ENCODE measurements at regions not wholly inside any gene's neighbourhood (a gene's known extent, or its start where the extent isn't known, plus 50 kb on each side); places are given as distances from the start of the nearest gene placed in this dataset.

DNA sequence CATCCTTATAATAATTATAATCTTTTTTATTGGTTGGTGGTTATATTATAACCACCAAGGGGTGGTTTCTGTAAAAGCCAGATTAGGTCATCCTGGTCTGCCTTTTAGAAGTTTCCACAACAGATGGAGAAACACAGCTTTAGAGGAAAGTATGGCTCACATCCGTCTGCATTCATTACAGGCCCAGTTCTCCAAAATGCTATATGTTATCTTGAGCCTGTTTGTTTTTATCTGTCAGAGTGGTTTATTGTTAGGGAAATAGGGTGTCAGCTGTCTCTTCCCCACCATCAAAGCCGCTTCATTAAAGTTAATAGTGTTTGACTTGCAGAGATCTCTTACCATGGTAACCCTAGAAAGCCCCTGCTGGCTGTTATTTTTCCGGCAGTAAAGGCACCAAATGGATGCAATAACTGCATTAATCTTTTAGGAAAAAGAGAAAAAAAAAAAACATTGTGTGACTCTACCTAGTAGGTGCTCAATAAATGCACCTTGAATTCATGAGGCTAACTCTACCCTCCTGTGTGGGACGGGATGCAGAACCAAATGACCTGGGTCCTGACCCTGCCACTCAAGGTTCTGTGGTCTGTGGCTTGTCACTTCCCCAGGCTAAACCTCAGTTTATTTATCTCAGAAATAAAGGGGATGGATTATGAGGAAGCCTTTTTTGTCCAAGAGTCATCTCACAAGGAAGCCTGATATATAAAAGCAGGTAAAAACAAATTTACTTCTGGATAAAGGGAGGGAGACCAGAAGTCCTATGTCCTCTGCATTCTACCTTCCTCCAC is 118.3 kb downstream of the WT1 start:
- no peak for DNase-seq (ENCODE audit: low read depth in 1 of 2, low spot score in 1 of 2)
- in situ Hi-C loops (cut with HindIII; ENCODE audit: low pct_unique_long_range_greater_than_20kb, low sequenced_read_pairs): no loop called here
- TF ChIP-seq JUND (IDR thresholded peaks at IDR 0.05; ENCODE audit: low read depth): no peak

DNA sequence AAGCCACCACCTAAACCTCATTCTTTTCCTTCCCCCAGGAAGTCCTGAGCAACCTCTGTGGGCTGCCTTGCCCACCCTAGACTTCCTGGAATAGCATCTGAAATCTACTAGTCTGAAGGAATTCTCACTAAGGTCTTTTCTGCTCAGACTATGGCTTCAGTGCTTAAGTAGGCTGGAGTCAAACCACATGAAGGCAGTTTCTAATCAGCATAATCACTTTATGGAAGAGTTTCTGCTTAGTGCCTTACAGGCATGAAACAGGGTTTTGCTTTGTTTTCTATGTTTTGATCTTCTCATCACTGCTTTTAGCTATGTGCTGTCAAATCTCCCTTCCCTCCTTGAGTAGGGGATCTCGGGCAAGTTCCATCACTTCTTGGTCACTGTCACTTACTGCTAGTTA is 117.7 kb downstream of the WT1 start:
- in situ Hi-C loops (cut with HindIII; ENCODE audit: low pct_unique_long_range_greater_than_20kb, low sequenced_read_pairs): no loop called here
- TF ChIP-seq JUND (IDR thresholded peaks at IDR 0.05; ENCODE audit: low read depth): no peak
- no peak for DNase-seq (ENCODE audit: low read depth in 1 of 2, low spot score in 1 of 2)

DNA sequence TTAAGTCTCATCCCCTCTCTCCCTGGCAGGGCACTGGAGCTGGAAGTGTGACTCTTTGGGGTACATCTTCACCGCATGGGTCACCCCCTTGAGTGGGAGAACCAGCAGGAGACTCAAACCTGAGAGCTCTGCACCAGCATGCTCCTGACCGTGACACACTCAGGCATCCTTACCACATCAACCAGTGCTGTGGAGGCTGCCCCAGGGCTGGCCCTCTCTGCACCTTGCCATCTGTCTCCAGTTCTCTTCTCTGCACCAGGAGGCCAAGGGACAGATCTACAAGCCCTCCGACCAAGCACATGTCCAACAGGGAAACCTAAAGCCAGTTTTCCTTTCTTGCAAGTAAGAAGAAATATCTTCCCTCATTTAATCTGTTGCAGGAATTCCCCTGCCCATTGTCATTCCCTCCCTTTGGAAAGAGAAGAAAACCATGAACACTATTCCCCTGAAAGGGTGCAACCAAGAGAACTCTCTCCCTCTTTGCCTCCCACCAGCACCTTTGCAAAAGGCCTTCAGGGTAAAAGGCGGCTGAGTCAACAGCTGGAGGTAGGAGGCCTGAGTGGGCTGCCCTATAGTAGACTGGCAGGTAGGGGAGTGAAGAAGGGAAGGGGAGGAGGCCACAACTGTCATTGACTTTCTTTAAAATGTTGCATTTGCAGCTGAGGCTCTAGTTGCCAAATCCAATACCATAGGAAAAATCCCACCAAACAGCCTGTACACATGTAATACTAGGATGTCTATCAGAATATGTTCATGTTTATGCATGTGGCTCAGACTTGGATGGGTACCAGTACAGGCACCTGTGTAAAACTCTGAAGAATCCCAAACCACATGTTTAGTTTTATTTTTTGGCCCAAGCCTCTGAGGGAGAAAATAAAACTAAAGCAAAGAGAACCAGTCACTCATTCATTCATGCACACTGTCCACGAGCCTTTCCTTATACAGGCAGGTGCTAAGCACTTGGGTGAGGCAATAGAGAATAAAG is 117.0 kb downstream of the WT1 start:
- no peak for DNase-seq (ENCODE audit: low read depth in 1 of 2, low spot score in 1 of 2)
- in situ Hi-C loops (cut with HindIII; ENCODE audit: low pct_unique_long_range_greater_than_20kb, low sequenced_read_pairs): no loop called here
- TF ChIP-seq JUND (IDR thresholded peaks at IDR 0.05; ENCODE audit: low read depth): no peak

DNA sequence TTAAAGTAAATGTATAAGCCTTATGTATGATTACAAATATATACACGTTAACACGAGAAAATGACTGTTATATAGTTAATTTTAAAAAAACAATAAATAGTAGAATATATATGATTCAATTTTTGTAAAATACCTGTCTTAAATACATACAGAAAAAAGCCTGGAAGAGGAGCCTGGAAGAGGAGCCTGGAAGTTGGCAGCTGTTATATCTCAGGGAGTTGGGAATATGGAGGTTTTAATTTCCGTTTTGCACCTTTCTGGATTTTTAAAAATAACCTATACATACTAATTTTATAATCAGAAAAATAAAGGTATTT is 111.6 kb downstream of the WT1 start:
- in situ Hi-C loops (cut with HindIII; ENCODE audit: low pct_unique_long_range_greater_than_20kb, low sequenced_read_pairs): no loop called here
- DNase-seq (ENCODE audit: low read depth in 1 of 2, low spot score in 1 of 2): no peak
- TF ChIP-seq JUND (IDR thresholded peaks at IDR 0.05; ENCODE audit: low read depth): no peak

DNA sequence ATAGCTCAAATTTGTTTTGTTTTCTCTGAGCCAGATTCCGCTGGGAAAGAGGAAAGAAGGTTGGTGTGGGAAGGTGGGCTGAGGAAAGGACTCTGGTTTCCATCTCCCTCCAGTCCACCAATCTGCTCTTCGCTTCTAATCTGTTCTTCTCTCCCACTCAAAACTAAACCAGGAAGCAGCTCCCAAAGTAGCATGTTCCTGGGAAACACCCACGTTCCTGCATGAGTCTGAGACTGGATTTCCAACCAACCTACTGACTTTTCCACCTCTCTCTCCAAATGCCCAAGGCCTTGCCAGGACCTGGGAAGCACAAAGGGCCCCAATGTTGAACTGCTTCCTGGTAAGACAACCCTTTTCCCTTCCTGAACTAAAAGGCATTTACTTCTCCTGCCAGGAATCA is 110.2 kb downstream of the WT1 start:
- no peak for DNase-seq (ENCODE audit: low read depth in 1 of 2, low spot score in 1 of 2)
- TF ChIP-seq JUND (IDR thresholded peaks at IDR 0.05; ENCODE audit: low read depth): no peak
- in situ Hi-C loops (cut with HindIII; ENCODE audit: low pct_unique_long_range_greater_than_20kb, low sequenced_read_pairs): no loop called here

DNA sequence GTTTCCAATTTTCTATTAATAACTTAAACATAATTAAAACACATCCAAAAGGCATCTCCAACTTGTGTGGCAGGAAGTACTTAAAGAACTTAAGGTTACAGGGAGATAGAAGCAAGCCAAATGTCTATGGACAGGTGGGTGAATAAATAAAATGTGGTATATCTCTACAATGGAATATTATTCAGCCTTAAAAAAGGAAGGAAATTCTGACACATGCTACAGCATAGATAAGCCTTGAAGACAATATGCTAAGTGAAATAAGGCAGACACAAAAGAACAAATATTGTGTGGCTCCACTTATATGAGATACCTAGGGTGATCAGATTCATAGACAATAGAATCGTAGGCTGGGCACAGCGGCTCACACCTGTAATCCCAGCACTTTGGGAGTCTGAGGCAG is 109.6 kb downstream of the WT1 start:
- DNase-seq (ENCODE audit: low read depth in 1 of 2, low spot score in 1 of 2): no peak
- TF ChIP-seq JUND (IDR thresholded peaks at IDR 0.05; ENCODE audit: low read depth): no peak
- in situ Hi-C loops (cut with HindIII; ENCODE audit: low pct_unique_long_range_greater_than_20kb, low sequenced_read_pairs): no loop called here

DNA sequence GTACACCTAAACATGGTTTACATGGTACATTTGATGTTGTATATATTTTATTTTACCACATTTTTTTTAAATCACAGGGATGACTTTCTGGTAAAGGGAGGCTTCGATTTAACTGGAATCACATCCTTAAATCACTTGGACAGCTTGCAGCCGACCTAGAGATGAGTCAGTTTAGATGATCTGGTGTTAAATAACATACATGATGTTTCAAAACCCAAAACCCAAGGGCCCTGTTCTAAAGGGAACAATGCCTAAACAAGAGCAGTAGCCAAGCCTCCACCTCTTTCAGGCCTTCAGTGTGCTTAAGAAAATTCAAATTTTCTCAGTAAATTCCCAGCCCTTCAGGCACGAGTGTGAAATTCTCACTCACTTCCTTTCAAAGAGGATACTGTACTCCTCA is 108.8 kb downstream of the WT1 start:
- in situ Hi-C loops (cut with HindIII; ENCODE audit: low pct_unique_long_range_greater_than_20kb, low sequenced_read_pairs): no loop called here
- no peak for DNase-seq (ENCODE audit: low read depth in 1 of 2, low spot score in 1 of 2)
- TF ChIP-seq JUND (IDR thresholded peaks at IDR 0.05; ENCODE audit: low read depth): no peak

DNA sequence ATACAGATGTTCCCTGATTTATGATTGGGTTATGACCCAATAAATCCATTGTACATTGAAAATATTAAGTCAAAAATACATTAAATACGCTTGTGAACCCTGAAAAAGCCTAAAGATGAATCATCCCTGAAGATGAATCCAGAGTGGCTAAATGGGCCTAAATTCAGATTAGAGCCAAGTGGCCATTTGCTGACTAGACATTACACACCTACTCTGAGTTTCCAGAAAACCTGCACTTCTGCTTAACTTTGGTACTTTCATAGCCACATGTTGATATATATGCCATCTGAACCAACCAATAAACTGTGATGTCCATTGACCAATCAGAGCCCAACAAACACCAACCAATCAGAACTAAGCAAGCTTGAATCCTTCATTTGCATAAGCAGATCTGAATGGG is 106.9 kb downstream of the WT1 start:
- no peak for DNase-seq (ENCODE audit: low read depth in 1 of 2, low spot score in 1 of 2)
- in situ Hi-C loops (cut with HindIII; ENCODE audit: low pct_unique_long_range_greater_than_20kb, low sequenced_read_pairs): no loop called here
- TF ChIP-seq JUND (IDR thresholded peaks at IDR 0.05; ENCODE audit: low read depth): no peak

DNA sequence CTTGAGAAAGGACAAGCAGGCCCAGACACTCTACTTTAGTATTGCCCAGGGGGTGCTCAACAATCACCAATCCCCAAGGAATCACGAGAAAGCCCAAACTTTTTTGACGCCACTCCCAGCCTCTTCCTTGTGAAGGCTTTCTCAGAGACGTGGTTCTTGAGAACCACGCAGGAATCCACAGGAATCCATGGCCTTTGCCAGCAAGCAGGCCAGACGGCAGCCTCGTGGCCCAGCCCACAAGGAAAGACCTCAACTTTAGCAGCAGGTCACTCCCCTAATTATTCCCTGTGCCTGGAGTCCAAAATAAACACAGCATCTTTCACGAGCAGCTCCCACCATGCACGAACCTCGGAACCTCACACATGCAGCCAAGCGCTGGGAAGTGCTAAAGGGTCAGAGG is 104.2 kb downstream of the WT1 start:
- no peak for DNase-seq (ENCODE audit: low read depth in 1 of 2, low spot score in 1 of 2)
- no peak for TF ChIP-seq JUND (IDR thresholded peaks at IDR 0.05; ENCODE audit: low read depth)

DNA sequence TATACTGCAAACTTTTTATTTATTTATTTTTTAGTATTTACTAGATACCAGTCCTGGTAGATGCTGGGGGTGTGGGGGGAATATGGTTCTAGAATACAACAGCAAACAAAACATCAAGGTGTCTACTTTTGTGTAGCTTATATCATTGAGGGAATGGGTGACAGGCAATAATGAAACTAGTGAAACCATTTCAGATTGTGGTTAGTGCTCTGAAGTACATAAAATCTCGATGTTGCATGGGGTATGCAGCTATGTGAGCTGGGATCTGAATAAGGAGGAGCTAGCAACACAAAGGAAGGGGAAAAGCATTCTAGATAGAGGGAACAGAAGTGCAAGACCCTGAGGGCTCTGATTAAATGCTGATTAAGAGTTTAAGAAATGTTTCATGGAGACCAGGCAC is 103.5 kb downstream of the WT1 start:
- TF ChIP-seq JUND (IDR thresholded peaks at IDR 0.05; ENCODE audit: low read depth): no peak
- DNase-seq (ENCODE audit: low read depth in 1 of 2, low spot score in 1 of 2): no peak
- in situ Hi-C loops (cut with HindIII; ENCODE audit: low pct_unique_long_range_greater_than_20kb, low sequenced_read_pairs): no loop called here

More for the DNA sequence above, 104.2 kb downstream of the WT1 start:
- in situ Hi-C loops (cut with HindIII; ENCODE audit: low pct_unique_long_range_greater_than_20kb, low sequenced_read_pairs): no loop called here

DNA sequence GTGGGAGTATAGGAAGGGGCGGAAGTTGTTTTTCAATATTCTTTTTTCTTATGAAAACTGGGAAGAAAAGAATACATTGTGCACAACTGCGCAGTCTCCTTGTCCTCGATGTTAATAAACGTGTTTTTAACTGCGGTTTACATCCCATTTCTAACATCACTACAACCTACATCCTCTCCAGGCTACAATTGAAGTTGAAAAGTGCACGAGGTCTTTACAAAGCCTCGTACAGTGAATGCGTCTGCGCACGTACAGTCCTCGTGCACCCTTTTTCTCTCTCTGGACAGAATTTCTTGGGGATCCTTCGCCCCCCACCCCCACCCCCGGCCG is 102.4 kb downstream of the WT1 start:
- no peak for DNase-seq (ENCODE audit: low read depth in 1 of 2, low spot score in 1 of 2)
- in situ Hi-C loops (cut with HindIII; ENCODE audit: low pct_unique_long_range_greater_than_20kb, low sequenced_read_pairs): no loop called here
- no peak for TF ChIP-seq JUND (IDR thresholded peaks at IDR 0.05; ENCODE audit: low read depth)

DNA sequence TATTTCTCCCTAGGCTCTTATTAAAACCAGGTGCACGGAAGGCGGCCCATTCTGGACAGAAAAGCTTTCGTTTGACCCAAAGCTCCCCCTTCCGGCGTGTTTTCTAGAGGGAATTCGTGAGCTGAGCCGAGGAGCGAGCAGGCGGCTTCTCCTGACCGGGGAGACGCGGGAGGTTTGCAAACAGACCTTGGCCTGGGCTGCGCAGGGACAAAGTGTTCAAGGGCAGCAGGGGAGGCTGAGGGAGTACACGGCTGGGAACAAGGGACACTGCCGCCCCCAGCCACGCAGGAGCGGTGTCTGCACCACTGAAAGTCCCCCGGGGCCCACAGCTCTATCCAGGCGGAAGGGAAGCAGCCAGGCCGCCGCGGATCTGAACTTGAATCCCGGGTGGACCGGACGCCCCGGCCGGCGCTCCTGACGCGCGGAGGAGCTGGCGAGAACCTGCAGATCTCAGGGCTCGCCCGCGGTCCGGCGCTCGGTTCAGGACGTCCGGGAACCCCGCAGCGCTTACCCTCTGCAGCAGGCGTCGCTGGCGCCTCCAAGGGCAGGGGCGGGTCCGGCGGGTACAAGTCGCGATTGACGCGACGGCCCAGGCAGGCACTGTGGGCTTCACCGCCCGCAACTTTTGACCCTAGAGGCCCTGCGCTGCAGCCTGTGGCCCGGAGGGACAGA is 101.9 kb downstream of the WT1 start:
- DNase-seq (ENCODE audit: low read depth in 1 of 2, low spot score in 1 of 2): no peak
- in situ Hi-C loops (cut with HindIII; ENCODE audit: low pct_unique_long_range_greater_than_20kb, low sequenced_read_pairs): no loop called here
- no peak for TF ChIP-seq JUND (IDR thresholded peaks at IDR 0.05; ENCODE audit: low read depth)

DNA sequence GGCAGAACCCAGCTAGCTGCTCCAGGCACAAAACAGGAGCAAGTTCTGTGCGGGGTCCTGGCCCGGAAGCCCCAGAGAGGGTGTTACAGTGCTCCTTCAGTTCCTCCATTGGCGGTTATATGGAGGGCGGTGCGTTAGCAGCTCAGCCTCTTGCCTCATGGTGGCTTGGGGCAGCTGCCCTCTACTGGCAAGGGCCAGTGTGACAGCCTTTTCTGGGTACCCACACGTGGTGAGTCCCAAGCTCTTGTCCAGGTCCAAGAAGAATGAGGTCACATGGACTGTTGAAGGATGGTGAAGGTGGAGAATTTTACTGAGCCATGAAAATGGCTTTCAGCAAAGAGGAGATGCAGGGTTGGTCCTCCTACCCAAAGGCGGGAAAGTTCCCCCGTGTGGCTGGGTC is 100.5 kb downstream of the WT1 start:
- no peak for TF ChIP-seq JUND (IDR thresholded peaks at IDR 0.05; ENCODE audit: low read depth)
- in situ Hi-C loops (cut with HindIII; ENCODE audit: low pct_unique_long_range_greater_than_20kb, low sequenced_read_pairs): no loop called here
- peak in 1 of 2 experiments; percentile 13 for DNase-seq (ENCODE audit: low read depth in 1 of 2, low spot score in 1 of 2)
